ENCODE measurements at regions not wholly inside any gene's neighbourhood (a gene's known extent, or its start where the extent isn't known, plus 50 kb on each side); places are given as distances from the start of the nearest gene placed in this dataset.

DNA sequence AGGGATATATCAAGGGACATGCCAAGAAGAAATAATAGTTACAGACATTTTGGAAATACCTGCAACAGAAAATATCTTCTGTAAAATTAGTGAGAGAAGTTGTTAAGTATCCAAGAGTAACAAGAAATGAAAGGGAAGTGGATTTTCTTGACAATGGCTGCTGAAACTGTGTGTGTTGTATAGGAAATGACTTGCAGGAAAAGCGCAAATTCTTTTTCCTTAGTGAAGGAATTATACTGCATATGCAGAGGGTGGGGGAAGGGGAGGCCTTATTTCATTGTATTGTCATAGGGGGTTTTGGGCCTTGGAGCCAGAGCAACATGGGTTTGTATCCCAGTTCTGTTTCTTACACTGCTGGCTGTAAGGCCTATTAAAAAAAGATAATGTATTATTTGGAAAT lies 84.4 kb upstream of the DDHD1 start:
- H3K4me2 ChIP-seq (ENCODE audit: low read length) = no peak overlapping the region
- TF ChIP-seq CTCF (IDR thresholded peaks at IDR 0.05) = no peak
- no peak overlapping the region for H3K4me3 ChIP-seq (ENCODE audit: low read depth, low read length)
- no peaks in the 10 kb centered on the region for H3K27me3 ChIP-seq (ENCODE audit: control insufficient read depth, insufficient read depth, low read length)
- no peaks in the 10 kb centered on the region for H3K79me2 ChIP-seq
- H3K27ac ChIP-seq = no peak overlapping the region
- H3K4me1 ChIP-seq = no peaks in the 10 kb centered on the region
- no peaks in the 10 kb centered on the region for H3K36me3 ChIP-seq (ENCODE audit: control insufficient read depth, insufficient read depth, low read length)
- H3K9me3 ChIP-seq (ENCODE audit: control insufficient read depth, low read length) = no peaks in the 10 kb centered on the region
- no peak overlapping the region for H3K9ac ChIP-seq
- no peak overlapping the region for H2AFZ ChIP-seq

- H3K4me2 ChIP-seq (ENCODE audit: low read length) = no peak overlapping the region
- no peak overlapping the region for H3K27ac ChIP-seq
- no peaks in the 10 kb centered on the region for H3K27me3 ChIP-seq (ENCODE audit: control insufficient read depth, insufficient read depth, low read length)
- no peak overlapping the region for H3K9ac ChIP-seq
- H3K4me3 ChIP-seq (ENCODE audit: low read depth, low read length) = no peak overlapping the region
- H3K9me3 ChIP-seq (ENCODE audit: control insufficient read depth, low read length) = no peaks in the 10 kb centered on the region
- no peak overlapping the region for H2AFZ ChIP-seq
- H3K36me3 ChIP-seq (ENCODE audit: control insufficient read depth, insufficient read depth, low read length) = no peaks in the 10 kb centered on the region
- H3K4me1 ChIP-seq = no peaks in the 10 kb centered on the region
- TF ChIP-seq CTCF (IDR thresholded peaks at IDR 0.05) = no peak
- H3K79me2 ChIP-seq = no peaks in the 10 kb centered on the region
Observed at GRCh38 chr14:53236708-53237107, 83.6 kb upstream of the DDHD1 start.

DNA sequence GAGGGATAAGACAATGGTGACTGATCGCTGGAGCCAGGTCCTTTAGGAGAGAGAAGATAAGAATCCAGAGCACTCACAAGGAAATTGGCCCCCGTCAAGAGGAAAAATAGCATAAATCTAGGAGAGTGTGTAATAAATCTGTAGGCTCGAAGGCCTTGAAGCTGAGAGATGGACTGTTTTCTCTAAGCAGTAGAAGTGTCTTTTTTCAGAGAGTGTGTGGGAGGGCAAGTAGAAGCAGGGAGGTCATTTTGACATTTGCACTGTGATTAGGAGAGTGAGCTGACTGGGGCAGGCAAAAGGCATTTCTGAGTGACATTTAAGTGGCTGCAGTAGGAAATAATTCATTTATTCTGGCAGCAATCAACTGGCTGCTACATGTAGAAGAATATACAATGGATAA lies 78.0 kb upstream of the DDHD1 start:
- no peaks in the 10 kb centered on the region for H3K36me3 ChIP-seq (ENCODE audit: control insufficient read depth, insufficient read depth, low read length)

GRCh38 chr14:53228966-53229365 lies 75.8 kb upstream of the DDHD1 start:
- Histone ChIP-seq H3K9me3 (ENCODE audit: control insufficient read depth, low read length) (no peaks in the 10 kb centered on the region), H3K4me3 (ENCODE audit: low read depth, low read length) (no peak overlapping the region), H3K9ac (no peak overlapping the region), H3K36me3 (ENCODE audit: control insufficient read depth, insufficient read depth, low read length) (peaks cover under 1% of the 10 kb centered on the region), H3K27ac (no peak overlapping the region), H2AFZ (no peak overlapping the region), H3K4me2 (ENCODE audit: low read length) (no peak overlapping the region), H3K27me3 (ENCODE audit: control insufficient read depth, insufficient read depth, low read length) (no peaks in the 10 kb centered on the region), H3K4me1 (no peaks in the 10 kb centered on the region), H3K79me2 (no peaks in the 10 kb centered on the region)
- no peak for TF ChIP-seq CTCF (IDR thresholded peaks at IDR 0.05)

More for the DNA sequence above, 78.0 kb upstream of the DDHD1 start:
- no peak overlapping the region for H3K4me3 ChIP-seq (ENCODE audit: low read depth, low read length)
- no peak overlapping the region for H3K4me2 ChIP-seq (ENCODE audit: low read length)
- no peaks in the 10 kb centered on the region for H3K27me3 ChIP-seq (ENCODE audit: control insufficient read depth, insufficient read depth, low read length)
- H3K9me3 ChIP-seq (ENCODE audit: control insufficient read depth, low read length) = no peaks in the 10 kb centered on the region
- peak overlapping the region; percentile 45 for H2AFZ ChIP-seq
- no peaks in the 10 kb centered on the region for H3K4me1 ChIP-seq
- no peak for TF ChIP-seq CTCF (IDR thresholded peaks at IDR 0.05)
- no peaks in the 10 kb centered on the region for H3K79me2 ChIP-seq
- H3K27ac ChIP-seq = no peak overlapping the region
- no peak overlapping the region for H3K9ac ChIP-seq

DNA sequence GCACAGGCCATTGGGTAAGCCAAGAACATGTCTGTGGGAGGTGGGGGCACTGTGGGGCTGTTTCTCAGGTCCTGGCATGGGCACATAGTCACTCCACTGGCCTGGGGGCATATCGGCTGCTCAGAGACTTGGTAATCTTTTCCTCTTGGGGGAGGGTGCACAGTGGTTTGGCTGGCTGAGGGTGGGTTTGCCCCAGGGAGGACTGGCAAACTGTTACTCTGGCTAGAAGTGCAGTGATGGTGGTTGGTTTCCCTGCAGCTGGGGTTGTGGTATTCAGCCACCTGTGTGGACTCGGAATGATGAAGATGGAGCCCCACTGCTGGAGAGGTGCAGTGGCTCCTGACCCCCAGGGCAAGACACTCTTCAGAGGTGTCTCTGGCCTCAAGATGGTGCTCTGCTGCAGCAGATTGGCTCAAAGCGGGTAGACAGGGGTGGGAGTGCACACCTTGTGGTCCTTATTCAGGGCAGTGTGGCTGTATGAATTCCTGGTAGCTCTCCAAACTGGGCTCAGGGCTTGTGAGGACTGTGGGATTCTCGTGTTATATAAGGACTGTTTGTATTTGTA lies 74.1 kb upstream of the DDHD1 start:
- Histone ChIP-seq H2AFZ (no peak overlapping the region), H3K4me1 (no peaks in the 10 kb centered on the region), H3K79me2 (no peaks in the 10 kb centered on the region), H3K4me3 (ENCODE audit: low read depth, low read length) (no peak overlapping the region), H3K27ac (no peak overlapping the region), H3K36me3 (ENCODE audit: control insufficient read depth, insufficient read depth, low read length) (peaks cover 3% of the 10 kb centered on the region), H3K27me3 (ENCODE audit: control insufficient read depth, insufficient read depth, low read length) (no peaks in the 10 kb centered on the region), H3K9me3 (ENCODE audit: control insufficient read depth, low read length) (no peaks in the 10 kb centered on the region), H3K9ac (no peak overlapping the region), H3K4me2 (ENCODE audit: low read length) (no peak overlapping the region)
- no peak for TF ChIP-seq CTCF (IDR thresholded peaks at IDR 0.05)
